Glomerular visceral epithelial cell (primary cell): ENCODE measurements at regions not wholly inside any gene's neighbourhood (a gene's known extent, or its start where the extent isn't known, plus 50 kb on each side); places are given as distances from the start of the nearest gene placed in this dataset.

Experiments used
- DNase-seq: peaks from one replicate; pipeline ENCODE4 v3.0.0-alpha.2; 2016; ENCODE audit errors: extremely low spot score

- DNase-seq: peak; percentile 38
Measured at GRCh38 chr13:111474136-111475002, 153.9 kb downstream of the TEX29 start.

GRCh38 chr13:111475488-111475887, 155.0 kb downstream of the TEX29 start:
- DNase-seq: no peak

GRCh38 chr13:111476197-111476596, 155.8 kb downstream of the TEX29 start:
- no peak for DNase-seq

- DNase-seq: no peak
Measured at GRCh38 chr13:111479412-111479811, 159.0 kb downstream of the TEX29 start.

GRCh38 chr13:111480503-111480902, 160.1 kb downstream of the TEX29 start:
- DNase-seq: no peak

GRCh38 chr13:111480976-111481375, 160.5 kb downstream of the TEX29 start:
- no peak for DNase-seq

- DNase-seq: no peak
Measured at GRCh38 chr13:111482126-111482525, 161.7 kb downstream of the TEX29 start.

GRCh38 chr13:111482806-111483620, 162.6 kb downstream of the TEX29 start:
- DNase-seq: no peak

GRCh38 chr13:111483621-111483987, 163.2 kb downstream of the TEX29 start:
- no peak for DNase-seq

- no peak for DNase-seq
Measured at GRCh38 chr13:111484141-111484925, 163.9 kb downstream of the TEX29 start.

- DNase-seq: no peak
Measured at GRCh38 chr13:111484959-111485358, 164.5 kb downstream of the TEX29 start.

GRCh38 chr13:111485491-111486250, 165.2 kb downstream of the TEX29 start:
- no peak for DNase-seq

- DNase-seq: no peak
Measured at GRCh38 chr13:111486331-111486730, 165.9 kb downstream of the TEX29 start.

- no peak for DNase-seq
Measured at GRCh38 chr13:111486801-111487200, 166.4 kb downstream of the TEX29 start.

GRCh38 chr13:111488486-111489132, 168.2 kb downstream of the TEX29 start:
- no peak for DNase-seq

- no peak for DNase-seq
Measured at GRCh38 chr13:111489301-111489700, 168.9 kb downstream of the TEX29 start.

- no peak for DNase-seq
Measured at GRCh38 chr13:111490611-111491010, 170.2 kb downstream of the TEX29 start.

- no peak for DNase-seq
Measured at GRCh38 chr13:111491021-111491420, 170.6 kb downstream of the TEX29 start.

- no peak for DNase-seq
Measured at GRCh38 chr13:111491659-111492058, 171.2 kb downstream of the TEX29 start.

- no peak for DNase-seq
Measured at GRCh38 chr13:111492341-111492950, 172.0 kb downstream of the TEX29 start.
